Activated B cell treated with CpG ODN at 0.5 μM for 24 hours (primary cell): ENCODE measurements at regions not wholly inside any gene's neighbourhood (a gene's known extent, or its start where the extent isn't known, plus 50 kb on each side); places are given as distances from the start of the nearest gene placed in this dataset.

Source experiments
- ATAC-seq: fragments of 200-7000 bp; cut with Tn5 transposase; one replicate; pipeline ENCODE4 v1.10.0; 2021; ENCODE audit warnings: low read depth, mild to moderate bottlenecking, moderate library complexity
- CTCF ChIA-PET: fragments of 350-600 bp; sonication (Branson Sonifier 250); formaldehyde crosslinking; loops from one replicate; lab custom pipeline; 2021; ENCODE audit warnings: antibody characterized with exemption; lab: Charles Lee
- POLR2A ChIA-PET: fragments of 350-600 bp; sonication (Branson Sonifier 250); formaldehyde crosslinking; loops from one replicate; lab custom pipeline; 2021; ENCODE audit warnings: antibody characterized with exemption; lab: Charles Lee
- DNase-seq: peaks from one replicate; pipeline ENCODE4 v3.0.0; 2022
- H3K27ac Mint-ChIP-seq: one replicate; pipeline ENCODE4 v1.8.0; 2020; ENCODE audit warnings: mixed read lengths
- H3K27me3 Mint-ChIP-seq: one replicate; pipeline ENCODE4 v1.8.0; 2021; ENCODE audit warnings: mixed read lengths
- H3K36me3 Mint-ChIP-seq: one replicate; pipeline ENCODE4 v1.8.0; 2021; ENCODE audit warnings: low read depth, mixed read lengths
- H3K4me1 Mint-ChIP-seq: one replicate; pipeline ENCODE4 v1.8.0; 2021; ENCODE audit warnings: mixed read lengths
- H3K4me3 Mint-ChIP-seq: one replicate; pipeline ENCODE4 v1.8.0; 2020; ENCODE audit warnings: mild to moderate bottlenecking, mixed read lengths
- H3K9me3 Mint-ChIP-seq: one replicate; pipeline ENCODE4 v1.8.0; 2020; ENCODE audit warnings: mixed read lengths
- CTCF ChIP-seq: fragments of 200-600 bp; IDR thresholded peaks from one replicate; pipeline ENCODE4 v1.8.0; 2022; ENCODE audit warnings: antibody characterized with exemption, mild to moderate bottlenecking
- intact Hi-C: fragments of 100-400 bp; cut with micrococcal nuclease; formaldehyde crosslinking; loops from one replicate; pipeline ENCODE4 v1.15.1; 2024

- TF ChIP-seq CTCF, result no peak
- no peak for ATAC-seq
- H3K9me3 Mint-ChIP-seq, result no peaks in the 10 kb centered on the region
- CTCF ChIA-PET, result no interaction called here
- H3K4me1 Mint-ChIP-seq, result no peaks in the 10 kb centered on the region
- no peaks in the 10 kb centered on the region for H3K36me3 Mint-ChIP-seq
- POLR2A ChIA-PET, result no interaction called here
- no peak overlapping the region for H3K4me3 Mint-ChIP-seq
- peaks cover 2% of the 10 kb centered on the region for H3K27me3 Mint-ChIP-seq
- intact Hi-C loops, result no loop called here
- H3K27ac Mint-ChIP-seq, result no peak overlapping the region
- no peak for DNase-seq
Measured at GRCh38 chr5:174210596-174211276, 165.2 kb downstream of the NSG2 start.

GRCh38 chr5:174211277-174211626 lies 165.7 kb downstream of the NSG2 start:
- H3K27ac Mint-ChIP-seq, result no peak overlapping the region
- TF ChIP-seq CTCF, result no peak
- no peak for DNase-seq
- H3K27me3 Mint-ChIP-seq, result peaks cover 2% of the 10 kb centered on the region
- ATAC-seq, result no peak
- POLR2A ChIA-PET, result no interaction called here
- CTCF ChIA-PET, result no interaction called here
- intact Hi-C loops, result no loop called here
- no peaks in the 10 kb centered on the region for H3K4me1 Mint-ChIP-seq
- no peaks in the 10 kb centered on the region for H3K9me3 Mint-ChIP-seq
- H3K4me3 Mint-ChIP-seq, result no peak overlapping the region
- H3K36me3 Mint-ChIP-seq, result no peaks in the 10 kb centered on the region

- no peaks in the 10 kb centered on the region for H3K9me3 Mint-ChIP-seq
- TF ChIP-seq CTCF, result no peak
- H3K4me1 Mint-ChIP-seq, result no peaks in the 10 kb centered on the region
- no peak overlapping the region for H3K4me3 Mint-ChIP-seq
- CTCF ChIA-PET, result no interaction called here
- no peak overlapping the region for H3K27ac Mint-ChIP-seq
- ATAC-seq (no peak), DNase-seq (no peak)
- intact Hi-C loops, result no loop called here
- no peaks in the 10 kb centered on the region for H3K36me3 Mint-ChIP-seq
- peaks cover 5% of the 10 kb centered on the region for H3K27me3 Mint-ChIP-seq
- POLR2A ChIA-PET, result no interaction called here
Measured at GRCh38 chr5:174217527-174217926, 172.0 kb downstream of the NSG2 start.

- no peaks in the 10 kb centered on the region for H3K9me3 Mint-ChIP-seq
- intact Hi-C loops, result no loop called here
- ATAC-seq (no peak), DNase-seq (no peak)
- TF ChIP-seq CTCF, result no peak
- H3K27ac Mint-ChIP-seq, result no peak overlapping the region
- H3K4me1 Mint-ChIP-seq, result no peaks in the 10 kb centered on the region
- H3K27me3 Mint-ChIP-seq, result peaks cover 5% of the 10 kb centered on the region
- ChIA-PET POLR2A (no interaction called here), CTCF (no interaction called here)
- no peak overlapping the region for H3K4me3 Mint-ChIP-seq
- H3K36me3 Mint-ChIP-seq, result no peaks in the 10 kb centered on the region
Measured at GRCh38 chr5:174218162-174218561, 172.7 kb downstream of the NSG2 start.

- TF ChIP-seq CTCF, result no peak
- Mint-ChIP-seq H3K4me3 (no peak overlapping the region), H3K4me1 (no peaks in the 10 kb centered on the region), H3K27ac (no peak overlapping the region), H3K36me3 (no peaks in the 10 kb centered on the region), H3K9me3 (no peaks in the 10 kb centered on the region), H3K27me3 (peaks cover 8% of the 10 kb centered on the region)
- ChIA-PET CTCF (no interaction called here), POLR2A (no interaction called here)
- no peak for ATAC-seq
- intact Hi-C loops, result no loop called here
- no peak for DNase-seq
Measured at GRCh38 chr5:174220417-174220816, 174.9 kb downstream of the NSG2 start.
